Adrenal gland (tissue), 5 donors: ENCODE measurements at regions not wholly inside any gene's neighbourhood (a gene's known extent, or its start where the extent isn't known, plus 50 kb on each side); places are given as distances from the start of the nearest gene placed in this dataset.

Experiments
- POLR2A ChIP-seq, 2 donors: fragments of 450-650 bp; IDR thresholded peaks; one replicate each; pipeline ENCODE4 v1.6.1; 2017; ENCODE audit warnings: antibody characterized with exemption in 2 of 2, mild to moderate bottlenecking in 2 of 2, moderate library complexity in 1 of 2
- TF ChIP-seq, protein P1 (sequence below), 6 experiments: fragments of 450-650 bp in 4 of 6; fragments of 200-600 bp in 2 of 6; sonication (generic) in 1 of 6; IDR thresholded peaks; 1 replicate in 5 of 6; 2 replicates in 1 of 6; pipeline versions ENCODE4 v1.5.1 to v1.8.0; 2016 to 2021; ENCODE audit warnings: antibody characterized with exemption in 6 of 6, mild to moderate bottlenecking in 2 of 6, moderate library complexity in 1 of 6
- donor health status: DM: no; HTN: no; CAD: no.

DNA sequence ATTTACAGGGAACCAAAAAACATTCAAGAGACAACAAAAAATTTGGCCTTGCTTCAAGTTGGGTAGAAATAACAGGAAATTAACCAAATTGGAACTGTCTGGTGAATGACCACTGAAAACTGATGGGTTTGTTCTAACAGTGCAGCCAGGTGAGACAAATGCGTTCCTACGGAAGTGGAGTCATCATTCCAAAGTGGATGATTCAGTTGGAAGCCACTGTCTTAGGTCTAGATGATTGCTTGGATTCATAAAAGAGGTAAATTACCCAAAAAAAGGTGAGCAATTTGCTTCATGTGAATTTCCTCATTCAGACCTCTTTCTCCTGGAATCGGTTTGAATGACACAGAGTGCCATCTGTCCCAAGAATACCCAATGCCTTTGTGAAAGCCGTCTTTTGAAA lies 87.1 kb upstream of the IPO5 start:
- TF ChIP-seq POLR2A (IDR thresholded peaks at IDR 0.05): no peak
- TF ChIP-seq, protein P1, sequence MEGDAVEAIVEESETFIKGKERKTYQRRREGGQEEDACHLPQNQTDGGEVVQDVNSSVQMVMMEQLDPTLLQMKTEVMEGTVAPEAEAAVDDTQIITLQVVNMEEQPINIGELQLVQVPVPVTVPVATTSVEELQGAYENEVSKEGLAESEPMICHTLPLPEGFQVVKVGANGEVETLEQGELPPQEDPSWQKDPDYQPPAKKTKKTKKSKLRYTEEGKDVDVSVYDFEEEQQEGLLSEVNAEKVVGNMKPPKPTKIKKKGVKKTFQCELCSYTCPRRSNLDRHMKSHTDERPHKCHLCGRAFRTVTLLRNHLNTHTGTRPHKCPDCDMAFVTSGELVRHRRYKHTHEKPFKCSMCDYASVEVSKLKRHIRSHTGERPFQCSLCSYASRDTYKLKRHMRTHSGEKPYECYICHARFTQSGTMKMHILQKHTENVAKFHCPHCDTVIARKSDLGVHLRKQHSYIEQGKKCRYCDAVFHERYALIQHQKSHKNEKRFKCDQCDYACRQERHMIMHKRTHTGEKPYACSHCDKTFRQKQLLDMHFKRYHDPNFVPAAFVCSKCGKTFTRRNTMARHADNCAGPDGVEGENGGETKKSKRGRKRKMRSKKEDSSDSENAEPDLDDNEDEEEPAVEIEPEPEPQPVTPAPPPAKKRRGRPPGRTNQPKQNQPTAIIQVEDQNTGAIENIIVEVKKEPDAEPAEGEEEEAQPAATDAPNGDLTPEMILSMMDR (IDR thresholded peaks at IDR 0.05): no peak
